Fibroblast of lung (primary cell): ENCODE measurements at regions not wholly inside any gene's neighbourhood (a gene's known extent, or its start where the extent isn't known, plus 50 kb on each side); places are given as distances from the start of the nearest gene placed in this dataset.

Source experiments
- DNase-seq, 2 donors: peaks; one replicate each; pipeline versions ENCODE4 v3.0.0 to v3.0.0-alpha.2; 2010; ENCODE audit warnings: low read depth in 2 of 2
- H2AFZ ChIP-seq: 2 replicates; pipeline ENCODE4 v1.5.1; 2012; ENCODE audit warnings: low read length, control low read depth, inconsistent platforms
- H3K27ac ChIP-seq: 2 replicates; pipeline ENCODE4 v1.5.1; 2011; ENCODE audit warnings: low read length, control low read depth; ENCODE audit not compliant: insufficient read depth
- H3K27me3 ChIP-seq: 2 replicates; pipeline ENCODE4 v1.5.1; 2011; ENCODE audit warnings: mild to moderate bottlenecking, low read length; ENCODE audit not compliant: control insufficient read depth, insufficient read depth
- H3K36me3 ChIP-seq: 2 replicates; pipeline ENCODE4 v1.5.1; 2011; ENCODE audit warnings: low read length; ENCODE audit not compliant: control insufficient read depth, insufficient read depth
- H3K4me1 ChIP-seq: 2 replicates; pipeline ENCODE4 v1.5.1; 2011; ENCODE audit warnings: low read length; ENCODE audit not compliant: control insufficient read depth, insufficient read depth; ENCODE audit errors: extremely low read depth
- H3K4me2 ChIP-seq: 2 replicates; pipeline ENCODE4 v1.5.1; 2011; ENCODE audit warnings: low read length, control low read depth; ENCODE audit not compliant: insufficient read depth; ENCODE audit errors: extremely low read depth
- H3K4me3 ChIP-seq, 4 experiments: fragments of 200-600 bp in 1 of 4; sonication (generic) in 1 of 4; replicated peaks in 1 of 4; 2 replicates each; pipeline ENCODE4 v1.5.1; 2011 to 2016; ENCODE audit warnings: low read length in 4 of 4, low read depth in 3 of 4, mild to moderate bottlenecking in 3 of 4, control low read depth in 2 of 4, inconsistent platforms in 1 of 4, mixed read lengths in 1 of 4; ENCODE audit not compliant: insufficient read depth in 1 of 4; ENCODE audit errors: control extremely low read depth in 1 of 4
- H3K79me2 ChIP-seq: 2 replicates; pipeline ENCODE4 v1.5.1; 2012; ENCODE audit warnings: mild to moderate bottlenecking, low read length, inconsistent platforms; ENCODE audit not compliant: control insufficient read depth, insufficient read depth
- H3K9ac ChIP-seq: 2 replicates; pipeline ENCODE4 v1.5.1; 2011; ENCODE audit warnings: mild to moderate bottlenecking, low read length, control low read depth; ENCODE audit not compliant: insufficient read depth
- H3K9me3 ChIP-seq: 2 replicates; pipeline ENCODE4 v1.5.1; 2012; ENCODE audit warnings: low read depth, low read length; ENCODE audit not compliant: control insufficient read depth, insufficient read depth
- H4K20me1 ChIP-seq: 2 replicates; pipeline ENCODE4 v1.5.1; 2011; ENCODE audit warnings: low read length; ENCODE audit not compliant: control insufficient read depth, insufficient read depth; ENCODE audit errors: extremely low read depth
- EZH2 ChIP-seq: IDR thresholded peaks from 2 replicates; pipeline ENCODE4 v1.5.1; 2012; ENCODE audit warnings: low read length, control low read depth, mild to moderate bottlenecking; ENCODE audit errors: missing control alignments
- TF ChIP-seq, protein P1 (sequence below), 2 donors: IDR thresholded peaks in 1 of 2; conservative IDR thresholded peaks in 1 of 2; 1 replicate in 1 of 2; 2 replicates in 1 of 2; pipeline ENCODE4 v1.5.1; 2011 to 2012; ENCODE audit warnings: low read length in 2 of 2, control low read depth in 1 of 2, inconsistent platforms in 1 of 2, low read depth in 1 of 2, mild to moderate bottlenecking in 1 of 2

DNA sequence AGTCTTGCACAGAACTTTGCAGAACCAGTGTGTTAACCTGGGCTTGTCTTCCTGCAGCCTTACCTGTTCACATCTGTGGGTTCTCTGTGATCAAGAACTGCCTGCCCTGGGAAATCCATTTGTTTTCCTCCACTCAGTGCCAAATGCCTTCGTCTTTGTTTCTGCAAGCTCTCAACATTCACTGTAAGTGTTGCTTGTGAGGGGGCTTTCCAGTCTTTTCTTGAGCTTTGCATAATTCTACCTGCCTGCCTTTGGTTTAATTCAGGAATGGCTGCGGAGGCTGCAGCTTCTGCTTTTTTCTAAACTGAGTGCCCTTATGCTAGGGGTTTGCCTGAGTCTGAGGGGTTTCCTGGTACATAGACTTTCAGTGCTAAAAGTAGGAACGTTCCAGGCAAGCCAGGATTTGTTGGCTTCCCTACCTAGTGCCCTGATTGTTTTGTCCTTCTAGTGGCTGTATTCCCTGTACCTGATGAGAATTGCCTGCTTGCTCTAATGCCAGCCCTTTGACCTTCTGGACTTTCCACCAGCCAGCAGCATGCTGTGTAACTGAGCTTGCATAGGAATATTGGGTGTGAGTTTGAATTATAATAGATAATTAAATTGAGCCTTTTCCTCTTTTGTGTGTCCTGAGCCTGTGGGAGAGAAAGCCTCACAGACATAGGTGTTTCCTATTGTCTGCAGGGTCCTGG is 96.6 kb upstream of the CLSTN2 start:
- Histone ChIP-seq H3K27ac (no peak overlapping the region), H3K9me3 (no peaks in the 10 kb centered on the region), H3K36me3 (no peaks in the 10 kb centered on the region), H3K9ac (no peak overlapping the region), H3K79me2 (no peaks in the 10 kb centered on the region), H2AFZ (no peak overlapping the region), H4K20me1 (no peaks in the 10 kb centered on the region), H3K4me1 (no peaks in the 10 kb centered on the region), H3K4me3 (no peak overlapping the region), H3K4me2 (no peak overlapping the region), H3K27me3 (no peaks in the 10 kb centered on the region)
- TF ChIP-seq, protein P1, sequence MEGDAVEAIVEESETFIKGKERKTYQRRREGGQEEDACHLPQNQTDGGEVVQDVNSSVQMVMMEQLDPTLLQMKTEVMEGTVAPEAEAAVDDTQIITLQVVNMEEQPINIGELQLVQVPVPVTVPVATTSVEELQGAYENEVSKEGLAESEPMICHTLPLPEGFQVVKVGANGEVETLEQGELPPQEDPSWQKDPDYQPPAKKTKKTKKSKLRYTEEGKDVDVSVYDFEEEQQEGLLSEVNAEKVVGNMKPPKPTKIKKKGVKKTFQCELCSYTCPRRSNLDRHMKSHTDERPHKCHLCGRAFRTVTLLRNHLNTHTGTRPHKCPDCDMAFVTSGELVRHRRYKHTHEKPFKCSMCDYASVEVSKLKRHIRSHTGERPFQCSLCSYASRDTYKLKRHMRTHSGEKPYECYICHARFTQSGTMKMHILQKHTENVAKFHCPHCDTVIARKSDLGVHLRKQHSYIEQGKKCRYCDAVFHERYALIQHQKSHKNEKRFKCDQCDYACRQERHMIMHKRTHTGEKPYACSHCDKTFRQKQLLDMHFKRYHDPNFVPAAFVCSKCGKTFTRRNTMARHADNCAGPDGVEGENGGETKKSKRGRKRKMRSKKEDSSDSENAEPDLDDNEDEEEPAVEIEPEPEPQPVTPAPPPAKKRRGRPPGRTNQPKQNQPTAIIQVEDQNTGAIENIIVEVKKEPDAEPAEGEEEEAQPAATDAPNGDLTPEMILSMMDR (conservative IDR thresholded peaks at IDR 0.05 in 1 of 2, IDR thresholded peaks at IDR 0.05 in 1 of 2; ENCODE audit: low read depth in 1 of 2, low read length in 2 of 2), result no peak
- no peak for TF ChIP-seq EZH2
- DNase-seq, result no peak

GRCh38 chr3:139836698-139837464 is 98.1 kb upstream of the CLSTN2 start:
- no peak overlapping the region for H2AFZ ChIP-seq
- H4K20me1 ChIP-seq, result no peaks in the 10 kb centered on the region
- no peak overlapping the region for H3K9ac ChIP-seq
- no peaks in the 10 kb centered on the region for H3K36me3 ChIP-seq
- no peak for DNase-seq
- H3K27me3 ChIP-seq, result no peaks in the 10 kb centered on the region
- no peaks in the 10 kb centered on the region for H3K4me1 ChIP-seq
- no peaks in the 10 kb centered on the region for H3K79me2 ChIP-seq
- H3K9me3 ChIP-seq, result no peaks in the 10 kb centered on the region
- H3K27ac ChIP-seq, result no peak overlapping the region
- TF ChIP-seq, protein P1 (conservative IDR thresholded peaks at IDR 0.05 in 1 of 2, IDR thresholded peaks at IDR 0.05 in 1 of 2; ENCODE audit: low read depth in 1 of 2, low read length in 2 of 2), result no peak
- TF ChIP-seq EZH2, result no peak
- no peak overlapping the region for H3K4me2 ChIP-seq
- no peak overlapping the region for H3K4me3 ChIP-seq

DNA sequence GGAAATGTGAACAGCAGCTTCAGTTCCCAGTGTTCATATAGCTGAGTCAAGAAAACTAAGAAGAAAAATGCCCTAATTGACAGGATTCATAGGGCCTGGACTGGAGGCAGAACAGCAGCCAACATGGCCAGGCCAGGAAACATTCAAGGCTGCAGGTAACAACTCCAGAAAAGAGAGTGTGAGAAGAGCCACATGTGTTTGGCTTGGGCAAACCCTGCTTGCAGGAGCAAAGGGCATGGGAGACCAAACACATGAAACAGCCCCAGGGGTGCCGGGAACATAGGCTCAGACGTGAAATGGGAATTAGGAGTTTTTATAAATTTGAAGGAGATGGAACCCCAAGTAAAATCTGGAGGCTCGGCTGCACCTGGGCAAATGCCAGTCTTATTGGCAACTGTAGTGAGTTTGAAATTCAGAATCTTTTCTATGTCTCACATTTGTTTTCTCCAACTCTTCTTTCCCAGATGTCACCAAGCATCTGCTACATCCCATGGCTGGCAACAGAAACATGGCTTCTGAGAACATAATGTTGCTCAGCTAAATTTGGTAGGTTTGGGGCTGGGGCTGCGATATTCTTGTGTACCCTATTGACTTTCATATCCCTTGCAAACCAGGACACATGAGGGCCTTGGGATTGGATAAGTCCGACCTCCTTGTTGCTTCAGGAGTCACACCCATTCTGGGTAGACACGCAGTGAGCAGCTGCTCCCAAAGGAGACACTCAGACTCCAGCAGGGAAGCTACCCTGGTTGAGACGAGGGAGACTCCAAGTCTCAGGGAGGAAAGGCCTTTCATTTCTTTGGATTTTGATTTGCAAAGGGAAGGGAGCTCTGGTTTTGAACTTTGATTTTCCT is 98.9 kb upstream of the CLSTN2 start:
- no peak overlapping the region for H3K4me2 ChIP-seq
- TF ChIP-seq, protein P1 (conservative IDR thresholded peaks at IDR 0.05 in 1 of 2, IDR thresholded peaks at IDR 0.05 in 1 of 2; ENCODE audit: low read depth in 1 of 2, low read length in 2 of 2), result no peak
- no peak for TF ChIP-seq EZH2
- no peaks in the 10 kb centered on the region for H3K36me3 ChIP-seq
- no peaks in the 10 kb centered on the region for H3K79me2 ChIP-seq
- no peak overlapping the region for H3K4me3 ChIP-seq
- no peaks in the 10 kb centered on the region for H4K20me1 ChIP-seq
- no peak overlapping the region for H3K9ac ChIP-seq
- H3K27me3 ChIP-seq, result no peaks in the 10 kb centered on the region
- H3K4me1 ChIP-seq, result no peaks in the 10 kb centered on the region
- H3K9me3 ChIP-seq, result no peaks in the 10 kb centered on the region
- no peak overlapping the region for H3K27ac ChIP-seq
- no peak for DNase-seq
- H2AFZ ChIP-seq, result no peak overlapping the region
